ENCODE measurements at regions not wholly inside any gene's neighbourhood (a gene's known extent, or its start where the extent isn't known, plus 50 kb on each side); places are given as distances from the start of the nearest gene placed in this dataset.

GRCh38 chr5:77152441-77152840, 58.0 kb upstream of the PDE8B start:
- no peaks in the 10 kb centered on the region for H3K79me2 ChIP-seq (ENCODE audit: insufficient read depth, low read depth, low read length)
- no peak for DNase-seq (ENCODE audit: low spot score)
- H3K9me2 ChIP-seq (ENCODE audit: insufficient read depth, low read length) = no peaks in the 10 kb centered on the region
- ChIA-PET CTCF (ENCODE audit: unreplicated experiment) (no interaction called here), POLR2A (interaction anchor here (0.7 to 2.0 kb wide), 4 partner anchors 13 to 310 kb away, joined by 3 to 7 read pairs (median 4); no protein-coding TSS in a partner anchor)
- intact Hi-C loops (cut with micrococcal nuclease; ENCODE audit: unreplicated experiment) = no loop called here
- BruUV-seq (replicated peaks) = no TSS peak
- no peak overlapping the region for H3K4me3 ChIP-seq (ENCODE audit: low read depth, low read length, poor library complexity, severe bottlenecking)
- no peaks in the 10 kb centered on the region for H4K20me1 ChIP-seq (ENCODE audit: insufficient read depth, low read length)
- H3K36me3 ChIP-seq (ENCODE audit: insufficient read depth, low read length) = no peaks in the 10 kb centered on the region
- H3K27ac ChIP-seq (ENCODE audit: low read depth, low read length, poor library complexity, severe bottlenecking) = no peak overlapping the region
- H3K4me2 ChIP-seq (ENCODE audit: low read length) = no peak overlapping the region
- TF ChIP-seq EZH2phosphoT487 (IDR thresholded peaks at IDR 0.05; ENCODE audit: borderline replicate concordance, low read depth, low read length) = no peak
- TF ChIP-seq CTCF (conservative IDR thresholded peaks at IDR 0.05; ENCODE audit: low read length) = no peak
- no peaks in the 10 kb centered on the region for H3K9me3 ChIP-seq (ENCODE audit: low read length)
- H3K4me1 ChIP-seq (ENCODE audit: insufficient read depth, low read length, poor library complexity, severe bottlenecking) = no peaks in the 10 kb centered on the region
- H2AFZ ChIP-seq (ENCODE audit: low read length) = no peak overlapping the region

- Histone ChIP-seq H3K9me3 (ENCODE audit: low read length) (no peaks in the 10 kb centered on the region), H4K20me1 (ENCODE audit: insufficient read depth, low read length) (no peaks in the 10 kb centered on the region), H2AFZ (ENCODE audit: low read length) (no peak overlapping the region), H3K36me3 (ENCODE audit: insufficient read depth, low read length) (no peaks in the 10 kb centered on the region), H3K4me2 (ENCODE audit: low read length) (no peak overlapping the region), H3K79me2 (ENCODE audit: insufficient read depth, low read depth, low read length) (no peaks in the 10 kb centered on the region), H3K4me3 (ENCODE audit: low read depth, low read length, poor library complexity, severe bottlenecking) (no peak overlapping the region), H3K9me2 (ENCODE audit: insufficient read depth, low read length) (no peaks in the 10 kb centered on the region), H3K4me1 (ENCODE audit: insufficient read depth, low read length, poor library complexity, severe bottlenecking) (no peaks in the 10 kb centered on the region), H3K27ac (ENCODE audit: low read depth, low read length, poor library complexity, severe bottlenecking) (no peak overlapping the region)
- no peak for TF ChIP-seq CTCF (conservative IDR thresholded peaks at IDR 0.05; ENCODE audit: low read length)
- TF ChIP-seq EZH2phosphoT487 (IDR thresholded peaks at IDR 0.05; ENCODE audit: borderline replicate concordance, low read depth, low read length) = no peak
- no peak for DNase-seq (ENCODE audit: low spot score)
- intact Hi-C loops (cut with micrococcal nuclease; ENCODE audit: unreplicated experiment) = no loop called here
- ChIA-PET CTCF (ENCODE audit: unreplicated experiment) (no interaction called here), POLR2A (interaction anchor here (1.1 kb wide), 1 partner anchor 12 kb away, joined by 6 read pairs; no protein-coding TSS in a partner anchor)
- BruUV-seq (replicated peaks) = no TSS peak
Measured at GRCh38 chr5:77151501-77151900, 59.0 kb upstream of the PDE8B start.

GRCh38 chr5:77146896-77147295, 59.8 kb upstream of the ZBED3 start:
- ChIA-PET CTCF (ENCODE audit: unreplicated experiment) (no interaction called here), POLR2A (no interaction called here)
- H3K4me1 ChIP-seq (ENCODE audit: insufficient read depth, low read length, poor library complexity, severe bottlenecking) = no peaks in the 10 kb centered on the region
- H3K27ac ChIP-seq (ENCODE audit: low read depth, low read length, poor library complexity, severe bottlenecking) = no peak overlapping the region
- DNase-seq (ENCODE audit: low spot score) = no peak
- H3K9me2 ChIP-seq (ENCODE audit: insufficient read depth, low read length) = no peaks in the 10 kb centered on the region
- no peak overlapping the region for H3K4me3 ChIP-seq (ENCODE audit: low read depth, low read length, poor library complexity, severe bottlenecking)
- intact Hi-C loops (cut with micrococcal nuclease; ENCODE audit: unreplicated experiment) = no loop called here
- no peak overlapping the region for H2AFZ ChIP-seq (ENCODE audit: low read length)
- H3K36me3 ChIP-seq (ENCODE audit: insufficient read depth, low read length) = no peaks in the 10 kb centered on the region
- no peaks in the 10 kb centered on the region for H3K79me2 ChIP-seq (ENCODE audit: insufficient read depth, low read depth, low read length)
- no peak overlapping the region for H3K4me2 ChIP-seq (ENCODE audit: low read length)
- no TSS peak for BruUV-seq (replicated peaks)
- H4K20me1 ChIP-seq (ENCODE audit: insufficient read depth, low read length) = 0 out of 2 replicates have a peak, but pooled peaks cover 4% of the 10 kb centered on the region
- no peak for TF ChIP-seq CTCF (conservative IDR thresholded peaks at IDR 0.05; ENCODE audit: low read length)
- no peak for TF ChIP-seq EZH2phosphoT487 (IDR thresholded peaks at IDR 0.05; ENCODE audit: borderline replicate concordance, low read depth, low read length)
- H3K9me3 ChIP-seq (ENCODE audit: low read length) = no peaks in the 10 kb centered on the region

Data from OCI-LY7 (cell line).